Midbrain (tissue), 1 donor: ENCODE measurements at regions not wholly inside any gene's neighbourhood (a gene's known extent, or its start where the extent isn't known, plus 50 kb on each side); places are given as distances from the start of the nearest gene placed in this dataset.

Experiments used
- DNase-seq: peaks from one replicate; lab custom pipeline; 2025; lab: John Stamatoyannopoulos, UW

- DNase-seq = no peak
Observed at GRCh38 chr4:22870847-22871449, 178.2 kb downstream of the GBA3 start.

GRCh38 chr4:22869235-22869634, 176.5 kb downstream of the GBA3 start:
- DNase-seq = no peak
